ENCODE measurements at regions not wholly inside any gene's neighbourhood (a gene's known extent, or its start where the extent isn't known, plus 50 kb on each side); places are given as distances from the start of the nearest gene placed in this dataset.
A peak's percentile ranks its signal among the peaks of the same experiment; 100 is the strongest.
"Not testable (repeated sequence)": the region's sequence is repeated elsewhere in the genome, so short reads cannot be mapped to it uniquely, and the experiment has no call there.

DNA sequence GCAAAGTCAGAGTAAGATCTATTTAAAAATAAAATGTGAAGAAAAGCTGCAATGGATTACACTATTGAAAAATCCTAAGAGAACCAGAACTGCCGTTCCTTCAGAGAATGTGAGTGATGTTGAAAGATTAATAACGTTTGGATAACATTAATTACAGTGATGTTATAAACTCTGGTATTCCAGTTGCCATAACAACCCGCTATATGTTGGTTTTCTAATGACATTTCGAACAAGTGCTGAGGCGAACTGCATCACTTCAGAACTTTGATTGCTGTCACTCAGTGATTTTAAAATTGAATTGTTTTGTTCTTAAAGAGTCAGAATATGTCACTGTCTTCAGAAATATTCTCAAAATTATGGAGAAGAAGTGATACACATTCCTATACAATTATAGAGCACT lies 89.4 kb upstream of the KIF2A start:
- DNase-seq (ENCODE audit: low read depth in 2 of 2), result not testable (repeated sequence)

- DNase-seq (ENCODE audit: low read depth in 2 of 2), result not testable (repeated sequence)
Measured at GRCh38 chr5:62217095-62217494, 88.9 kb upstream of the KIF2A start.

DNA sequence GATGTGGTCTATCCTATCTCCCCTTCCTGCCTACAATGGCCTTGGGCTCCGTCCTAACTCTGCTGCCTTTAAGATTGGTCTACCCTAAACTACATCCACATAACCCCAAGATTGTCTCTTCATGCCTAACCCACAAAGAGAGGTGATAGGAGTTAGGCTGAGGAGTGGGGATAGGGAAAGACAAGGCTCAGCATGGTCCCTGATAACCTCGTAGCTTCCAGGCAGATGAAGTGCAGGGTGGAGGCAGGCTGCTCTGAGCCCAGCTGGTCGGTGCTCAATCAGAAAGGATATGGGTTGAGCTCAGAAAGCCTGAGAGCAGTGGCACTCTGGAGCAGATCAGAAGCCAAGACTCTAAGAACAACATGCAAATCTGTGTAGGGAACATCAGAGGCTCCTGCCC lies 87.1 kb upstream of the KIF2A start:
- not testable (repeated sequence) for DNase-seq (ENCODE audit: low read depth in 2 of 2)

GRCh38 chr5:62221881-62222280 lies 84.1 kb upstream of the KIF2A start:
- DNase-seq (ENCODE audit: low read depth in 2 of 2), result not testable (repeated sequence)

GRCh38 chr5:62222305-62222704 lies 83.7 kb upstream of the KIF2A start:
- peak; percentile 41 to 53 for DNase-seq (ENCODE audit: low read depth in 2 of 2)

DNA sequence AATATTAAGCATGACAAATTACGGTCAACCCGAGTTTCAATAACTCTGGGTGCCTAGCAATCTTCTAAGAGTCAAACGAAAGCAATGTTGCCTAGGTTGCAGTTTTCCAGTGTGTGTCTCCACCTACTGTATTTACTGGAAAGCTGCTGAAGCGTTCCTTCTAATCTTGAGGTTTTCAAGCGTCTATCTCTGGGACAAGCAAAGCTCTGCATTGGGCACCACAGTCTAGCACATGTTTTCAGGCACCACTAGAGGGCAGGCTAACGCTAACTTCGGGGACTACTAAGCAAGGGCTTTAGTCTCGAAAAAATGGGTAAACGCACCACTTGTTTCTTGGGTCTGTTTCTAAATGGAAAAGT lies 82.7 kb upstream of the KIF2A start:
- DNase-seq (ENCODE audit: low read depth in 2 of 2), result not testable (repeated sequence)

DNA sequence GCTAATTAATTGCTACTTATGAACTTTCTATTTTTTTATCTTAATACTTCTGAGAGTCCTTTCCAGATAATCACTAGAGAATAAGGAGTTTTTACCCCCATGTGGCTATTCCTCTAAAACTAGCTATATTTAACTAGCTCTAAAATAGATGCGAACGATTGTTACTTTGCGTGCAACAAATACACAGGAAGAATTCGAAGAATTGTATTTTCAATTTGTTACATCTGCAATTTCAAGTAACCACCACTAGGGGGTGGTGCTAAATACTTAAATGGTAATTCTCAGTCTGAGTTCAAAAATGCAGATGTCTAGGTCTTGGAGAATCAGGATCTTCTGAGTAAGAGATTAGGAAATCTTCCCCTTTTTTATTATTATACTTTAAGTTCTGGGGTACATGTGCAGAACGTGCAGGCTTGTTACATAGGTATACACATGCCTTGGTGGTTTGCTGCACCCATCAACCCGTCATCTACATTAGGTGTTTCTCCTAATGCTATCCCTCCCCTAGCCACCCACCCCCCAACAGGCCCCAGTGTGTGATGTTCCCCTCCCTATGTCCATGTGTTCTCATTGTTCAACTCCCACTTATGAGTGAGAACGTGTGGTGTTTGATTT lies 80.9 kb upstream of the KIF2A start:
- not testable (repeated sequence) for DNase-seq (ENCODE audit: low read depth in 2 of 2)

DNA sequence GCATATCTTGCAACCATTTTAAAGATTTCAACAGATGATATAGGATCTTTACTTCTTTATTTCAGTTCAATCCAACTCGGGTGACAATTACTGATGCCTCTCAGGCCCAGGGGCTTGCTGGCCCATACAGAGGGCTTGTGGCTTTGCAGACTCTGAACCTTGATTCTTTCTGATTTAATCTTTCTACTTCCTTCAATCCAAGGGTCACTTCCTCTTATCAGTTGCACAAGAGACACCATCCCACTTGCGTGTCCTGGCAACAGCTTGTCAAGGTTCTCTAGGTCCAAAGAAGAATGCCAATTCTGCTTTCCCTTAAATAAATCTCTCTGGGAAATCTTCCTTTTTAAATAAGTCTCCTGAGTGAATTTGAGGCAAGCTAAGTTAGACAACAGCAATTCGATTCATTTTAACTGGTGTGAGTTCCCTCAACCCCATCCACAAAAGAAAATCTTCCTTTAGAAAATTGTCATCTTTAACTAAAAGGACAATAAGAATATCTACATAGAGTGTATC lies 75.1 kb upstream of the KIF2A start:
- DNase-seq (ENCODE audit: low read depth in 2 of 2), result not testable (repeated sequence)

DNA sequence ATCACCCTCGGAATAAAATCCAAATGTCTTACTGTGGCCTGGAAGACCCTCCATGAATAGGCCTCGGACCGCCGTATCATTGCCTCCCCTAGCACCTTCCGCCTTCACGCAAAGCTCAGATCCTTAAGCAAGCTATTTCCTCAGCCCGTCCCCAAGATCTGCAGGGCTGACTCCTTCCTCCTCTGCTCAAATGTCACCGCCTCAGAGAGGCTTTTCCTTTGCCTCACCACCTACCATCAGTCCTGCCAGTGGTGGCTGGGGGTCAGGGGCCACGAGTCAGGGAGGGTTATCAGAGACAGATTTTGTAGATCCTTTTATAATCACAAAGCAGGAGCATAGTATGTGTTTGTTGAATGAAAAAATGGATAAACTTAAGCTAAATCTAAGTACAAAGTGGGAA lies 74.4 kb upstream of the KIF2A start:
- no peak for DNase-seq (ENCODE audit: low read depth in 2 of 2)

DNA sequence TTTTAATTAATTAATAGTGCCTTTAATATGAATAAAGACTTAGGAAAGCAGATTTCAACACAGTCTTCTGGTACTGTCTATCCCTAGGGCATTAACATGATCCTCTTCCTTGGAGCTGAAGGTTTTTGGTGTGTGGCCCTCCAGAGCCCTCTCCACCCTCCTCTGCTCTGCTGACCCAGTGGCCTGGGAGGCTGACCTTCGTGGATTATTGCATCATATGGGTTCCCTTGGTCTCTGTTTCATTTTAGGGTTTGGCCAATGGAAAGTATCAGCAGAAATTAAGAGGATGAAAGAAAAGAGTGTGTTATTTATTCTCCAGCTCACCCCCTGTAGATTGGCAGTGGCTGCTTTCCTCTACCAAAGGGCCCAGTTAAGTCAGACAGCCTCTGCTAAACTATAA lies 73.8 kb upstream of the KIF2A start:
- DNase-seq (ENCODE audit: low read depth in 2 of 2), result not testable (repeated sequence)

DNA sequence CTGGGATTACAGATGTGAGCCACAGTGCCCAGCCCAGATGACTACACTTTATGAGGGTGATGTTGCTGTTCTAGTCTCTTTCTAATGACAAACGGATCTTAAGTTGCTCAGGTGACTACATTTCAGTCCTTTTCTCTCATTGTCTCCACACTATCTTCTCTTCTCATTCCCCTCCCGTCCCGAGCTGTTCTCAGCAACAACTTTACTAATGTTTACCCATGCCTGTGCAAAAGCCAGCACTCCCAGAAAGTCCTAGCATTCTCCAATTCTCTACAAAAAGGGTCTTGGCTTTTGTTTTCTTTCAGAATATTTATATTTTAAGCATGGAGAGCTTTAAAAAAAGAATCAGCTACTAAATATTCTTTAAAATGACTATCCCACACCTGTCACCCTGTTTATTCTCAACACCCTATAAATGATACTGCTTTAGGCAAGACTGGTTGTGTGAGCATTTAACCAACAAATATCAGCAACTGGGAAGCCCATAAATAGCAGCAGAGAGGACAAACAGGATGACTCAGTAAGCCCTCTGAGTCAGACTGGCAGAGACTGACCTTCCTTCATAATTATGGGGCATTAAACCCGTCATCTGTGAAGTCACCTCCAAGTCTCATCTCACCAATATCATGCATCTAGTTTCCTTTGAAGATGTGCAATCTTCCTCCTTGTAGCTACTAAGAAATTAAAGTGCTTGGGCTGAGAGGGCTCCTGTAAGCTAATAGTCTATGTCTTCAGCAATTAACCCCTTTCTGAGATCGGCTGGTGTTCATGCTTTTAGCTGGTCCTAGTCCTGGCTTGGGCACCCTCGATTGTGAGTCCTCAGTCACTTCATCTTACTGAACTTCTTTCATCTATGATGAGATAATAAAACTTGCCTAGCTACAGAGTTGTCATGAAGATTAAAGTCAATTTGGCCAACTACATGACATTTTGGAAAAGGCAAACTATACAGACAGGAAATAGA lies 72.6 kb upstream of the KIF2A start:
- not testable (repeated sequence) for DNase-seq (ENCODE audit: low read depth in 2 of 2)

DNA sequence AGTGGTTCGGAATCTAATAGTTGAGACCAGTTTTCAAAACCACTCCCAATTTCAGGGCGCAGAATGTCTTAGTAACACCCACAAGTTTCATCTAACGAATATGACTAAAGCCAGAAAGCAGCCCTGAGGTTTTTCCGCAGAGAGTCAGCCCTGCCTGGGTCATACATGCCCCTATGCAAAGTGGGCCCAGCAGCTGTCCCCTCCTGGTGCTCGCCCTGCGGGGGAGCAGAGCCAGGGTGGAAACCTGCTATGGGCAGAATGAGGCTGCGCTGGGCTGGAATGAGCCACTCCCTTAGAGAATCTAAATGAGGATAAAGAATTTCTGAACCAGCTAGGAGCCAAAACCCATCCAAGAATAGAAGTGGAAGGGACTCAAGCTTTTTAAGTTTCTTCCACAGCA lies 69.4 kb upstream of the KIF2A start:
- not testable (repeated sequence) for DNase-seq (ENCODE audit: low read depth in 2 of 2)

DNA sequence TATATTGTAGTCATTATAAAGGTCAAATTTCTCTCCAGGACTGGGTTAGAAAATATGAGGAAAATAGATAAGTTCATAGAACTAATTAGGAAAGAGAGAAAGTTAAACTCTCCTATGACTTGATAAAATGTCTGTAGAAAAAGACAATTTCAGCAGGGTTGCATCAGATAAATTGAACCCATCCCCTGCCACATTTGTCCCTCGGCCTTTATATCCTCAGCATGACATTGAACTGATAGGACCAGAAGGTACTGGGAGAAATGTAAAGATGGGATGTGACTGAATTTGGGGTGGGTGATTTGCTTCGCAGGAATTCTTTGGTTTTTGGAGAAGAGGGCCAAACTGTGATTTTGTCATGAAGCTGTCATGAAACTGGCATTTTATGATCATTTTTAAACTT lies 68.1 kb upstream of the KIF2A start:
- DNase-seq (ENCODE audit: low read depth in 2 of 2), result not testable (repeated sequence)

DNA sequence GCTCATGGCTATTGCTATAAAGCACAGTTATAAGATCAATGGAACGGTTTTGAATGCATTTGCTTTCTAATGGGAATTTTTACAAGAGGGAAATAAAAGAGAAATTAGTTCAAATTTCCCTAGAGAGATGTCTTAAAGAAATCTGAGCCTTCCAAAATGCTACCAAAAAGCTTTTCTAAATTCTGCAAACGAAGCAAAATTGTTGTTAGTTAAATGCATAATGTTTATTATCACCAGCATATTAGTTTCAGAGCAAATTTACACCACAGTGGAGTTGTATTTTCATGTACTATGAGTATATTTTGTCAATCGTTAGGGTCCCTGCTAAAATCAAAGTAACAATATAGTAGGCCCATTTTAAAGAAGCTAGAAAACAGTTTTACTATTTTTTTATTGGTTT lies 67.4 kb upstream of the KIF2A start:
- not testable (repeated sequence) for DNase-seq (ENCODE audit: low read depth in 2 of 2)

- DNase-seq (ENCODE audit: low read depth in 2 of 2), result not testable (repeated sequence)
Measured at GRCh38 chr5:62240494-62240893, 65.5 kb upstream of the KIF2A start.

DNA sequence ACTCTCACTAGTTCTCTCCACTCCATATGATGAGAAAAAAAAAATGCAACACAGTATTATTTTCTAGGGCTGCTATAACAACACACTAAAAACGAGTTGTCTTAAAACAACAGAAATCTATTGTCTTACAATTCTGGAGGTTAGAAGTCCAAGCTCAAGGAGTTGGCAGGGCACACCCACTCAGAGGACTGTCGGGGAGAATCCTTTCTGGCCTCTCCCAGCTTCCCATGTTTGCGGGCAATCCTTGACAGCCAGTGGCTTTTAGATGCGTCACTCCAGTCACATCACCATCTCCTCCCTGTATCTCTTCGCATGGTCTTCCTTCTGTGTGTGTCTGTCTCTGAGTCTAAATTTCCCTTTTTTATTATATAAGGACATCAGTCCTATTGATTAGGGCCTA lies 64.0 kb upstream of the KIF2A start:
- not testable (repeated sequence) for DNase-seq (ENCODE audit: low read depth in 2 of 2)

DNA sequence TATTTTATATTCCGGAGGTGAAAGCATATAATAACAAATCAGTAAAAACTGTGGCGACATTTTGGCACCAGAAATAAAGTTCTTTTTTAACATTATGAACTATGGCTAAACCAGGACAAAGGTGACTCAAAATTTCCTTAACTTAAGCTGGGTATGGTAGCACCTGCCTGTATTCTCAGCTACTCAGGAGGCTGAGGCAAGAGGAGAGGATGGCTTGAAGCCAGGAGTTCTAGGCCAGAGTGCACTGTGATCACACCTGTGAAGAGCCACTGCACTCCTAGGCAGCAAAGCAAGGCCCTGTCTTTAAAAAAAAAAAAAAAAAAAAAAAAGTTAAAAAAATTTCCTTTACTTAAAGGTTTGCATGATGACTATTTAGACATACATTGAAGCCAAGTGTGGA lies 63.0 kb upstream of the KIF2A start:
- not testable (repeated sequence) for DNase-seq (ENCODE audit: low read depth in 2 of 2)

DNA sequence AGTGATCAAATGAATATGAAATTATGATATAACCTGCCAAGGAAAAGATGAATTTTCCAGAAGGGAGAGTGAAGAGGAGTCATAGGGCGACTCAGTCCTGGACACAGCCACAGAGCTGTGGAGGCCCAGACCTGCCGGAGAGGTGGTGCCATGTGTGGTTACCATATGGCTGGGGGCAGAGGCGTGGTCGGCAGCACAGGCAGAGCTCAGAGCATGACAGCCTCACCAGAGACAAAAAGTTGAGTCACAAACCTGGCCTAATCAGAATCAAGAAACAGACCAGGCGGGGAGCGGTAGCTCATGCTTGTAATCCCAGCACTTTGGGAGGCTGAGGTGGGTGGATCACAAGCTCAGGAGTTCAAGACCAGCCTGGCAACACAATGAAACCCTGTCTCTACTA lies 57.8 kb upstream of the KIF2A start:
- not testable (repeated sequence) for DNase-seq (ENCODE audit: low read depth in 2 of 2)

DNA sequence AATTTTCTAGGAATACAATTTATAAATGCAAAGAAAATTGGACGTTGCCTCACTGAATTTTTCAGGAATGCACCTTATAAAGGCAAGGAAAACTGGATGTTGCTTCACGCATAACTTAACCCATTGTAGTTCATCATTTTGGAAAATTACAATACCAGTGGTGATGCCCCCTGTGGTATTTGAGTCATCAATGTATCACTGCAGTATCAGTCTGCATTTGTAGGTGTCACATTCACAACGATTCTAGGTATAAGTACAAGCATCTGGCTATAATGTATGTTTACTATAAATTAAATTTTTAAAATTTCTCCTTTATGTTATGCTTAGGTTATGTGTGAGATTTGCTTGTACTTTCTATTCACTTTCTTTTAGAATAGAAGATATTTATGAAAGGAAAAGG lies 55.9 kb upstream of the KIF2A start:
- DNase-seq (ENCODE audit: low read depth in 2 of 2), result not testable (repeated sequence)

- not testable (repeated sequence) for DNase-seq (ENCODE audit: low read depth in 2 of 2)
Measured at GRCh38 chr5:62250919-62251318, 55.1 kb upstream of the KIF2A start.

GRCh38 chr5:62252519-62252918 lies 53.5 kb upstream of the KIF2A start:
- DNase-seq (ENCODE audit: low read depth in 2 of 2), result not testable (repeated sequence)

DNA sequence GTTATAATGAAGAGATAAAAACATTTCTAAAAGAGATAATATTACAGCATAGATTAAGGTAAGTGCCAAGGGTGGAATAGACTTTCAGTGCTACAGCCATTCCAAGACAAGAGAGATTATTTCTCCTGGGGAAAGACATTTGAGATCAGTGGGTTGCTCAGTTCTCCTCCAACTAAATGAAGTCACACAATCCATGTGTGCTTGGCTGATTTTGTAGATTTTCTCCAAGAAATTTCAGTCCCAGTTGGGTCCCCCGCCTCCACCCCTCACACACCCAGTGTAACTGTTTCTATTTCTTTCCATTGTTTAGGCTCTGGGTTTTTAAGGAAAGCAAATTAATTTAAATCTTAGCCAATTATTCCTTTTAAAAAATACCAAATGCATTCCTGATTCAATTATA lies 50.5 kb upstream of the KIF2A start:
- not testable (repeated sequence) for DNase-seq (ENCODE audit: low read depth in 2 of 2)
